SK-N-MC (cell line): ENCODE measurements at regions not wholly inside any gene's neighbourhood (a gene's known extent, or its start where the extent isn't known, plus 50 kb on each side); places are given as distances from the start of the nearest gene placed in this dataset.

ENCODE experiments used
- EZH2 ChIP-seq: fragments of 200-600 bp; sonication (generic); IDR thresholded peaks from one replicate; pipeline ENCODE4 v1.6.1; 2017; ENCODE audit warnings: antibody characterized with exemption
- POLR2AphosphoS5 ChIP-seq: IDR thresholded peaks from 2 replicates; pipeline ENCODE4 v1.6.1; 2012; ENCODE audit warnings: mild to moderate bottlenecking, low read depth, low read length, borderline replicate concordance

DNA sequence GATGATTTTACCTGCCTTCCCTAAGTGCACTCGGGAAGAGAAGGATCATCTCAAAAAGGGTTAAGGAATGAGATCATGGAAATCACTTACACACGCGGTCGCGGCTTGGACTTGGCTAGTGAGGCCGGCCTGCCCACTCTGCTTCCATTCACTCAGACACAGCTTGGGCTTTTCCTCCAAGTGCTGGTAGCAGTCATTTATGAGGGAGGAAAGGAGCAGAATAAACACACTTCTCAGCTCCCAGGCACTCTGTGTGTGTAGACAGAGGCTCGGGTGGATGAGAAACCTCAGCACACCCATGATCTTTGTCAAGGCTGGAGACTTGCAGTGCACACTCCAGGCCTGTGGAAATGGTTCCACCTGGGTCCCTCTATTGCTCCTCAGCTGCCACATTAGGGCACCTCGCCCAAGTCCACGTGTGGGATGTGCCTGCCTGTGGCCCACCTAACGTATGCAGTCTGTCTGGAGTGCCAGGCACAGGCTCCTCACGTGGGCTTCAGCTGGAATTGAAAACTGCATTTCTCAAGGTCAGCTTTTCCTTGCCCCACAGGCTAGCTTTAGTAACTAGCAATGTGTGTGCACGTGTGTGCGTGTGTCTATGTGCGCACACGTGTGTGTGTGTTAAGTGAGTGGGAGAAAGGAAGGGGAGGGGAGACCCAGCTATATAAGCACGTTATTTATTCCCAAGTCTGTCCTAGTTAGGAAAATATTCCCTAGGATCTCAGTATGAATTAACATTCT is 288.4 kb downstream of the SOX11 start:
- TF ChIP-seq EZH2 = no peak
- TF ChIP-seq POLR2AphosphoS5 = no peak
